ENCODE measurements at regions not wholly inside any gene's neighbourhood (a gene's known extent, or its start where the extent isn't known, plus 50 kb on each side); places are given as distances from the start of the nearest gene placed in this dataset.

DNA sequence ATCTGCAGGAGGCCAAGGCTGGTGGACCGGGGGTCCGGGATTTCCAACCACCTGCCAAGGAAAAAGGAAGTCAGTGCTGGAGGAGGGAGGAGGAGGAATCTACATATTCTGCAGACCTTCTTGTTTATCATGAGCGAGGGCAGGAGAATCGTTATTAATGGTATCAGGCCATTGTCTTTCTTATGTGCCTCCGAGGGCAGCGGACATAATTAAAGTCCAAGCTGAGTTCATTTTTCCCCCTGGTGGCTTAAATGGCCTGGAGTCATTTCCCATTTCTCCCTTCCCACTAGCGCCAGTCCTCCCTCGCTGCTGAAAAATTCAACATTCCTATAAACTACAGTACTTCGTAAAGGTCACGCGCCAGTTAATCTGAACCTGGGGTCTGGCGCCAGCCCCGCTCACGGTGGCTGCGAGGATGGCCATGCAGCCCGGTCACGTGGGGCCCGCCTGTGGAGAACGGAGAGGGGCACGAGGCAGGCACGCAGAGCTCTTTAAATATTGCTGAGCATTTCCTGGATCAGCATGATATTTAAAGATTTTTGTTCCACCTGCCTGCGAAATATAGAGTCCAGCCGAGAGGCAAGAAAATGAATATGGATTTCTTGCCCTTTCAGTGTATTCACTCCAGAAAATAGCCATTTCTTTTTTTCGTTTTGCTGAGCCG, 85.2 kb upstream of the PCDH8 start:
- no peak for TF ChIP-seq EZH2phosphoT487 (IDR thresholded peaks at IDR 0.05; ENCODE audit: borderline replicate concordance)
- TF ChIP-seq, protein P1, sequence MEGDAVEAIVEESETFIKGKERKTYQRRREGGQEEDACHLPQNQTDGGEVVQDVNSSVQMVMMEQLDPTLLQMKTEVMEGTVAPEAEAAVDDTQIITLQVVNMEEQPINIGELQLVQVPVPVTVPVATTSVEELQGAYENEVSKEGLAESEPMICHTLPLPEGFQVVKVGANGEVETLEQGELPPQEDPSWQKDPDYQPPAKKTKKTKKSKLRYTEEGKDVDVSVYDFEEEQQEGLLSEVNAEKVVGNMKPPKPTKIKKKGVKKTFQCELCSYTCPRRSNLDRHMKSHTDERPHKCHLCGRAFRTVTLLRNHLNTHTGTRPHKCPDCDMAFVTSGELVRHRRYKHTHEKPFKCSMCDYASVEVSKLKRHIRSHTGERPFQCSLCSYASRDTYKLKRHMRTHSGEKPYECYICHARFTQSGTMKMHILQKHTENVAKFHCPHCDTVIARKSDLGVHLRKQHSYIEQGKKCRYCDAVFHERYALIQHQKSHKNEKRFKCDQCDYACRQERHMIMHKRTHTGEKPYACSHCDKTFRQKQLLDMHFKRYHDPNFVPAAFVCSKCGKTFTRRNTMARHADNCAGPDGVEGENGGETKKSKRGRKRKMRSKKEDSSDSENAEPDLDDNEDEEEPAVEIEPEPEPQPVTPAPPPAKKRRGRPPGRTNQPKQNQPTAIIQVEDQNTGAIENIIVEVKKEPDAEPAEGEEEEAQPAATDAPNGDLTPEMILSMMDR (conservative IDR thresholded peaks at IDR 0.05; ENCODE audit: low read length): no peak
- Histone ChIP-seq H3K27me3 (ENCODE audit: insufficient read depth, low read length, poor library complexity, severe bottlenecking) (no peaks in the 10 kb centered on the region), H3K79me2 (ENCODE audit: insufficient read depth, low read length) (no peaks in the 10 kb centered on the region), H3K4me2 (ENCODE audit: low read depth, low read length, poor library complexity, severe bottlenecking) (no peak overlapping the region), H3K4me3 (ENCODE audit: low read length, poor library complexity, severe bottlenecking) (no peak overlapping the region), H3K9me2 (replicated peaks; ENCODE audit: low read depth, low read length) (no peaks in the 10 kb centered on the region), H3F3A (ENCODE audit: low read depth) (no peaks in the 10 kb centered on the region), H3K4me1 (ENCODE audit: insufficient read depth, low read length, poor library complexity, severe bottlenecking) (no peaks in the 10 kb centered on the region), H4K20me1 (ENCODE audit: insufficient read depth, low read length, poor library complexity, severe bottlenecking) (no peaks in the 10 kb centered on the region), H3K36me3 (ENCODE audit: insufficient read depth, low read length) (no peaks in the 10 kb centered on the region), H3K9me3 (ENCODE audit: insufficient read depth, low read depth, low read length) (no peaks in the 10 kb centered on the region), H2AFZ (ENCODE audit: low read length) (no peak overlapping the region), H3K9ac (ENCODE audit: low read depth, low read length, poor library complexity, severe bottlenecking) (no peak overlapping the region)

DNA sequence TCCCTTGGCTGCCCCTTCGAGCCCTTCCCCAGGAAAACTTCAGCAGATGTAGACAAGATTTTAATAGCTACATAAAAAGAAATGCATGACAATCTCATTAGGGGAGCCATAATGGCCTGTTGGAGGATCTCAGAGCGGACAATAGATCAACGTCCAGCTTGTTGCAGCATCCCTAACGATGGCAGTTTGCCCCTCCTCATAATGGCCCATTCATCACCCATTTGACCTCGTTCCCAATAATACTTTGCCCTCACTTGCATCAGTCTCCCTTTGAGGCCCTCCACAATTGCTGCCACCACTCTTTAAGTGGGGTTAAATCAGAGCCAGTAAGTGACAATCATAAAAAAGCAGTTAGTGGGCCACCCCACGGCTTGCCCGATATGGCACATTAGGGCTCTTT, 84.7 kb upstream of the PCDH8 start:
- no peak overlapping the region for H2AFZ ChIP-seq (ENCODE audit: low read length)
- no peak overlapping the region for H3K4me3 ChIP-seq (ENCODE audit: low read length, poor library complexity, severe bottlenecking)
- TF ChIP-seq, protein P1 (conservative IDR thresholded peaks at IDR 0.05; ENCODE audit: low read length): no peak
- no peak for TF ChIP-seq EZH2phosphoT487 (IDR thresholded peaks at IDR 0.05; ENCODE audit: borderline replicate concordance)
- no peaks in the 10 kb centered on the region for H3K36me3 ChIP-seq (ENCODE audit: insufficient read depth, low read length)
- H4K20me1 ChIP-seq (ENCODE audit: insufficient read depth, low read length, poor library complexity, severe bottlenecking): no peaks in the 10 kb centered on the region
- no peak overlapping the region for H3K9ac ChIP-seq (ENCODE audit: low read depth, low read length, poor library complexity, severe bottlenecking)
- H3K9me2 ChIP-seq (replicated peaks; ENCODE audit: low read depth, low read length): no peaks in the 10 kb centered on the region
- no peaks in the 10 kb centered on the region for H3K79me2 ChIP-seq (ENCODE audit: insufficient read depth, low read length)
- H3K4me1 ChIP-seq (ENCODE audit: insufficient read depth, low read length, poor library complexity, severe bottlenecking): no peaks in the 10 kb centered on the region
- no peaks in the 10 kb centered on the region for H3K9me3 ChIP-seq (ENCODE audit: insufficient read depth, low read depth, low read length)
- no peaks in the 10 kb centered on the region for H3K27me3 ChIP-seq (ENCODE audit: insufficient read depth, low read length, poor library complexity, severe bottlenecking)
- no peaks in the 10 kb centered on the region for H3F3A ChIP-seq (ENCODE audit: low read depth)
- no peak overlapping the region for H3K4me2 ChIP-seq (ENCODE audit: low read depth, low read length, poor library complexity, severe bottlenecking)

DNA sequence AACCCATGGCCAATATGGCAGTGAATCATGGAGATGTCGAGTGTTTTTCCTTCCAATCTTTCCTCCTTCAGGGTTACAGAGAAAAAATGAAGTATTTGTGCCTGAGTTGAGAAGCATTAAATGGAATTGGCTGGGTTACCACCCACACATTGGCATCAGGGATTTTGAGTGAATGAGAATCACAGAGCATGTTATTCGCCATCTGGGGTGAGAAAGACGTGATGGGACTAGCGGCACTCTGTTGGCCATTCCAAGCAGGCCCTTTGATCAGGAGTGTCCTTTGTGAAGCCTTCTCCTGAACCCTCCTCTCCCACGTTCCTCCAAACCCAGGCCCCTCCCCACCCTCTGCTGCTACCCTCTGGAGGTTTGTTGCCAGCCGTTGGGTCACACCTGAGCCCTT, 84.2 kb upstream of the PCDH8 start:
- Histone ChIP-seq H3K4me1 (ENCODE audit: insufficient read depth, low read length, poor library complexity, severe bottlenecking) (no peaks in the 10 kb centered on the region), H3K27me3 (ENCODE audit: insufficient read depth, low read length, poor library complexity, severe bottlenecking) (no peaks in the 10 kb centered on the region), H3K9me3 (ENCODE audit: insufficient read depth, low read depth, low read length) (no peaks in the 10 kb centered on the region), H3K79me2 (ENCODE audit: insufficient read depth, low read length) (no peaks in the 10 kb centered on the region), H2AFZ (ENCODE audit: low read length) (no peak overlapping the region), H3K9me2 (replicated peaks; ENCODE audit: low read depth, low read length) (no peaks in the 10 kb centered on the region), H4K20me1 (ENCODE audit: insufficient read depth, low read length, poor library complexity, severe bottlenecking) (no peaks in the 10 kb centered on the region), H3K4me3 (ENCODE audit: low read length, poor library complexity, severe bottlenecking) (no peak overlapping the region), H3F3A (ENCODE audit: low read depth) (no peaks in the 10 kb centered on the region), H3K4me2 (ENCODE audit: low read depth, low read length, poor library complexity, severe bottlenecking) (no peak overlapping the region), H3K36me3 (ENCODE audit: insufficient read depth, low read length) (no peaks in the 10 kb centered on the region), H3K9ac (ENCODE audit: low read depth, low read length, poor library complexity, severe bottlenecking) (no peak overlapping the region)
- no peak for TF ChIP-seq EZH2phosphoT487 (IDR thresholded peaks at IDR 0.05; ENCODE audit: borderline replicate concordance)
- TF ChIP-seq, protein P1 (conservative IDR thresholded peaks at IDR 0.05; ENCODE audit: low read length): no peak

All from Loucy (cell line).